ENCODE measurements at regions not wholly inside any gene's neighbourhood (a gene's known extent, or its start where the extent isn't known, plus 50 kb on each side); places are given as distances from the start of the nearest gene placed in this dataset.
A peak's percentile ranks its signal among the peaks of the same experiment; 100 is the strongest.
"Not testable (repeated sequence)": the region's sequence is repeated elsewhere in the genome, so short reads cannot be mapped to it uniquely, and the experiment has no call there.

DNA sequence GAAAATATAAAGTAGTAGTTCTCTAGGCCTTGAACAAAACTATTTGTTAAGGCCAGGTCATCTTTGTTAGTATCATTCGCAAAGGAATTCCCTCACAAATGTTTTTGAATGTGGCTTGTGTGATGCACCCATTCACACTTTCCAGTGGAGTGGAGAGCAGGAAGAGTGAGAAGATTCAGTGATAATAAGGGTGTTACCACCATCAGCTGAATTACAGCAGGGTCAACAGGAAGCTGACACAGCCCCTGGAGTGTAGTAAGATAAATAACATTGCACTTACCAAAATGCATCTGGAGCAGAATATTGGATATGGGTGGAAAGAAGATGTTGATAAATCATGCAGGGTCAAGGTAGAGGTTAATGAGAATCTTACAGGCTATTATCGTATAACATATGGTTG, 231.0 kb downstream of the DSC3 start:
- TF ChIP-seq, protein P1, sequence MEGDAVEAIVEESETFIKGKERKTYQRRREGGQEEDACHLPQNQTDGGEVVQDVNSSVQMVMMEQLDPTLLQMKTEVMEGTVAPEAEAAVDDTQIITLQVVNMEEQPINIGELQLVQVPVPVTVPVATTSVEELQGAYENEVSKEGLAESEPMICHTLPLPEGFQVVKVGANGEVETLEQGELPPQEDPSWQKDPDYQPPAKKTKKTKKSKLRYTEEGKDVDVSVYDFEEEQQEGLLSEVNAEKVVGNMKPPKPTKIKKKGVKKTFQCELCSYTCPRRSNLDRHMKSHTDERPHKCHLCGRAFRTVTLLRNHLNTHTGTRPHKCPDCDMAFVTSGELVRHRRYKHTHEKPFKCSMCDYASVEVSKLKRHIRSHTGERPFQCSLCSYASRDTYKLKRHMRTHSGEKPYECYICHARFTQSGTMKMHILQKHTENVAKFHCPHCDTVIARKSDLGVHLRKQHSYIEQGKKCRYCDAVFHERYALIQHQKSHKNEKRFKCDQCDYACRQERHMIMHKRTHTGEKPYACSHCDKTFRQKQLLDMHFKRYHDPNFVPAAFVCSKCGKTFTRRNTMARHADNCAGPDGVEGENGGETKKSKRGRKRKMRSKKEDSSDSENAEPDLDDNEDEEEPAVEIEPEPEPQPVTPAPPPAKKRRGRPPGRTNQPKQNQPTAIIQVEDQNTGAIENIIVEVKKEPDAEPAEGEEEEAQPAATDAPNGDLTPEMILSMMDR (IDR thresholded peaks at IDR 0.05), result no peak
- no peak for DNase-seq (ENCODE audit: low spot score)
- Mint-ChIP-seq H3K4me3 (ENCODE audit: unreplicated experiment) (no peak overlapping the region), H3K9me3 (ENCODE audit: low read depth) (no peaks in the 10 kb centered on the region), H3K36me3 (ENCODE audit: low read depth) (no peaks in the 10 kb centered on the region), H3K27me3 (ENCODE audit: low read depth) (no peaks in the 10 kb centered on the region), H3K27ac (ENCODE audit: unreplicated experiment) (no peak overlapping the region), H3K4me1 (ENCODE audit: low read depth) (no peaks in the 10 kb centered on the region)

DNA sequence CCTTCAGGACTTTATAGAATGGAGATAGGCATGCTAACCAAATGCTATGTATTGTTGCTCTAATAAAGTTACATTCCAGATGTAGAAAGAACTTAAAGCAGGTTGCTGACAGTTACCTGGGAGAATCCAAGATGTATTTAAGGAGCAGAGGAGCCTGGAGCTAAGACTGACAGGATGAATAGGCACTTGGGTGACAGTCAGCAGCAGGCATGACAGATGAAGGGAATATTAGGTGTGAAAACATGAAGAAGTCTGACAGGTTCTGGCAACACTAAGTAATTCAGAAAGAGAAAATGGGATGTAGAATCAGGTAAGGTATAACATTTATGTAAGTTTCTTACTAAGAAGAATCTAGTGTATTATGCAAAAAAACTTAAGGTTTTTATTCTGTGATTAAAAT, 232.0 kb downstream of the DSC3 start:
- no peak for DNase-seq (ENCODE audit: low spot score)
- Mint-ChIP-seq H3K9me3 (ENCODE audit: low read depth) (no peaks in the 10 kb centered on the region), H3K27ac (ENCODE audit: unreplicated experiment) (no peak overlapping the region), H3K36me3 (ENCODE audit: low read depth) (no peaks in the 10 kb centered on the region), H3K4me1 (ENCODE audit: low read depth) (no peaks in the 10 kb centered on the region), H3K4me3 (ENCODE audit: unreplicated experiment) (no peak overlapping the region), H3K27me3 (ENCODE audit: low read depth) (no peaks in the 10 kb centered on the region)
- TF ChIP-seq, protein P1 (IDR thresholded peaks at IDR 0.05), result no peak

DNA sequence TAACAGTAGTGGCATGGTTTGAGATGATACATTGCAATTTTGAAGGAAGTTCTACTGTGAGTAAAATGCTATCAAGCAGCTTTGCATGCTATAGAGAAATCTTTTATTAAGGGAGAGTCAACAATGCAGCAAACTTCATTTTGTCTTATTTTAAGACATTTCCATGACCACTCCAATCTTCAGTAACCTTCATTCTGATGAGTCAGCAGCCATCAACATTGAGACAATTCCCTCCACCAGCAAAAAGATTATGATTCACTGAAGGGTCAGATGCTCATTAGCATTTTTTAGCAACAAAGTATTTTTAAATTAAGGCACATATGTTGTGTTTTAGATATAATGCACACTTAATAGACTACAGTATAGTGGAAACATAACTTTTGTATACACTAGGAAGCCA, 235.7 kb downstream of the DSC3 start:
- no peak overlapping the region for H3K27ac Mint-ChIP-seq (ENCODE audit: unreplicated experiment)
- TF ChIP-seq, protein P1 (IDR thresholded peaks at IDR 0.05), result no peak
- no peaks in the 10 kb centered on the region for H3K9me3 Mint-ChIP-seq (ENCODE audit: low read depth)

DNA sequence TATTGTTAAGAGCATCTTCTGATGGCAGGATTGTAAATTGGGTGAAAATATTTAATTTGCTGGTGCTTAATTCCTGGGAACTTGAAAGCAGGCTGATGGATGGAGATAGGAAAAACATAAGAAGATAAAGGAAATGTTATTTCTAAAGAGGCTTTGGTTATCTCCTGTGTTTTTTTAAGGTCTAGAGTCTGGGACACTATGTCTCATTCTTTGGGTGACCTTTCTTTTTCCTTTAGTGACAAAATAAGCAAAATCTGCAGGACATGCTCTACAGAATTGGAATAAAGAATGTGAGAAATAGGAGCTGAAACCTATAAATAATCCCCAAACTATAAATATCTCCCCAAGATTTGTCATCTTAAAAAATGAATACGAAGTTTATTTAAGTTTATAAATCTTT, 241.7 kb downstream of the DSC3 start:
- Mint-ChIP-seq H3K27ac (ENCODE audit: unreplicated experiment) (no peak overlapping the region), H3K27me3 (ENCODE audit: low read depth) (peaks cover 1% of the 10 kb centered on the region), H3K4me3 (ENCODE audit: unreplicated experiment) (no peak overlapping the region), H3K36me3 (ENCODE audit: low read depth) (no peaks in the 10 kb centered on the region), H3K9me3 (ENCODE audit: low read depth) (no peaks in the 10 kb centered on the region), H3K4me1 (ENCODE audit: low read depth) (peaks cover 5% of the 10 kb centered on the region)
- DNase-seq (ENCODE audit: low spot score), result no peak
- TF ChIP-seq, protein P1 (IDR thresholded peaks at IDR 0.05), result no peak

More for the DNA sequence above, 235.7 kb downstream of the DSC3 start:
- H3K36me3 Mint-ChIP-seq (ENCODE audit: low read depth), result no peaks in the 10 kb centered on the region
- no peak overlapping the region for H3K4me3 Mint-ChIP-seq (ENCODE audit: unreplicated experiment)
- peaks cover under 1% of the 10 kb centered on the region for H3K27me3 Mint-ChIP-seq (ENCODE audit: low read depth)
- no peak for DNase-seq (ENCODE audit: low spot score)
- no peaks in the 10 kb centered on the region for H3K4me1 Mint-ChIP-seq (ENCODE audit: low read depth)

DNA sequence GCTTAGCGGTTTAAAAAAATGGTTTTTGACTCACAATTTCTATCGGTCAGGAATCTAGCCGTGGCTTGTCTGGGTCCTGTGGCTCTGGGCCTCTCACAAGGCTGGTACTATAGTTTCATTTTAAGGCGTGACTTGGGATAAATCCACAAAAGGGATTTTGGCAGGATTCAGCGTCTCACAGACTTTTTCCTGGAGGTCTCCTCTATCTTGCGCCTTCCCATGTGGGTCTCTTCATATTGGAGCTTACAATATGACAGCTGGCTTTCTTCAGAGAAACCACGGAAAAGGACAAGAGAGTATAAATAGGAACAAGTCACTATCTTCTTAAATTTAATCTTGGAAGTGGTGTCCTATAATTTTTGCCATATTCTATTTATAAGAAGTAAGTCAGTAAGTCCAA, 250.5 kb downstream of the DSC3 start:
- Mint-ChIP-seq H3K27me3 (ENCODE audit: low read depth) (no peaks in the 10 kb centered on the region), H3K9me3 (ENCODE audit: low read depth) (peaks cover 12% of the 10 kb centered on the region), H3K36me3 (ENCODE audit: low read depth) (no peaks in the 10 kb centered on the region), H3K4me1 (ENCODE audit: low read depth) (no peaks in the 10 kb centered on the region), H3K4me3 (ENCODE audit: unreplicated experiment) (no peak overlapping the region), H3K27ac (ENCODE audit: unreplicated experiment) (no peak overlapping the region)
- no peak for DNase-seq (ENCODE audit: low spot score)
- TF ChIP-seq, protein P1 (IDR thresholded peaks at IDR 0.05), result no peak

DNA sequence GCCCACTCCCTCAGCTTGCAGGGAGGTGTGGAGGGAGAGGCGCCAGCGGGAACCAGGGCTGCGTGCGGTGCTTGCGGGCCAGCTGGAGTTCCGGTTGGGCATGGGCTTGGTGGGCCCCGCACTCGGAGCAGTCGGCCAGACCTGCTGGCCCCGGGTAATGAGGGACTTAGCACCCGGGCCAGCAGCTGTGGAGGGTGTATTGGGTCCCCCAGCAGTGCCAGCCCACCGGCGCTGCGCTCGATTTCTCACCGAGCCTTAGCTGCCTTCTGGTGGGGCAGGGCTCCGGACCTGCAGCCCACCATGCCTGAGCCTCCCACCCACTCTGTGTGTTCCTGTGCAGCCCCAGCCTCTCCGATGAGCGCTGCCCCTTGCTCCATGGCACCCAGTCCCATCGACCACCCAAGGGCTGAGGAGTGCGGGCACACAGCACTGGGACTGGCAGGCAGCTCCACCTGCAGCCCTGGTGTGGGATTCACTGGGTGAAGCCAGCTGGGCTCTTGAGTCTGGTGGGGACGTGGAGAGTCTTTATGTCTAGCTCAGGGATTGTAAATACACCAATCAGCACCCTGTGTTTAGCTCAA, 254.0 kb downstream of the DSC3 start:
- H3K4me1 Mint-ChIP-seq (ENCODE audit: low read depth); H3K27me3 Mint-ChIP-seq (ENCODE audit: low read depth); H3K4me3 Mint-ChIP-seq (ENCODE audit: unreplicated experiment); H3K27ac Mint-ChIP-seq (ENCODE audit: unreplicated experiment); H3K36me3 Mint-ChIP-seq (ENCODE audit: low read depth): not testable (repeated sequence)
- peaks cover 18% of the 10 kb centered on the region for H3K9me3 Mint-ChIP-seq (ENCODE audit: low read depth)
- peak; percentile 70 for DNase-seq (ENCODE audit: low spot score)
